Activated B cell treated with CpG ODN at 0.5 μM for 24 hours (primary cell): ENCODE measurements at regions not wholly inside any gene's neighbourhood (a gene's known extent, or its start where the extent isn't known, plus 50 kb on each side); places are given as distances from the start of the nearest gene placed in this dataset.

ENCODE experiments used
- ATAC-seq: fragments of 200-7000 bp; cut with Tn5 transposase; one replicate; pipeline ENCODE4 v1.10.0; 2021; ENCODE audit warnings: low read depth, mild to moderate bottlenecking, moderate library complexity
- CTCF ChIA-PET: fragments of 350-600 bp; sonication (Branson Sonifier 250); formaldehyde crosslinking; loops from one replicate; lab custom pipeline; 2021; ENCODE audit warnings: antibody characterized with exemption; lab: Charles Lee
- POLR2A ChIA-PET: fragments of 350-600 bp; sonication (Branson Sonifier 250); formaldehyde crosslinking; loops from one replicate; lab custom pipeline; 2021; ENCODE audit warnings: antibody characterized with exemption; lab: Charles Lee
- DNase-seq: peaks from one replicate; pipeline ENCODE4 v3.0.0; 2022
- H3K27ac Mint-ChIP-seq: one replicate; pipeline ENCODE4 v1.8.0; 2020; ENCODE audit warnings: mixed read lengths
- H3K27me3 Mint-ChIP-seq: one replicate; pipeline ENCODE4 v1.8.0; 2021; ENCODE audit warnings: mixed read lengths
- H3K36me3 Mint-ChIP-seq: one replicate; pipeline ENCODE4 v1.8.0; 2021; ENCODE audit warnings: low read depth, mixed read lengths
- H3K4me1 Mint-ChIP-seq: one replicate; pipeline ENCODE4 v1.8.0; 2021; ENCODE audit warnings: mixed read lengths
- H3K4me3 Mint-ChIP-seq: one replicate; pipeline ENCODE4 v1.8.0; 2020; ENCODE audit warnings: mild to moderate bottlenecking, mixed read lengths
- H3K9me3 Mint-ChIP-seq: one replicate; pipeline ENCODE4 v1.8.0; 2020; ENCODE audit warnings: mixed read lengths
- CTCF ChIP-seq: fragments of 200-600 bp; IDR thresholded peaks from one replicate; pipeline ENCODE4 v1.8.0; 2022; ENCODE audit warnings: antibody characterized with exemption, mild to moderate bottlenecking
- intact Hi-C: fragments of 100-400 bp; cut with micrococcal nuclease; formaldehyde crosslinking; loops from one replicate; pipeline ENCODE4 v1.15.1; 2024

DNA sequence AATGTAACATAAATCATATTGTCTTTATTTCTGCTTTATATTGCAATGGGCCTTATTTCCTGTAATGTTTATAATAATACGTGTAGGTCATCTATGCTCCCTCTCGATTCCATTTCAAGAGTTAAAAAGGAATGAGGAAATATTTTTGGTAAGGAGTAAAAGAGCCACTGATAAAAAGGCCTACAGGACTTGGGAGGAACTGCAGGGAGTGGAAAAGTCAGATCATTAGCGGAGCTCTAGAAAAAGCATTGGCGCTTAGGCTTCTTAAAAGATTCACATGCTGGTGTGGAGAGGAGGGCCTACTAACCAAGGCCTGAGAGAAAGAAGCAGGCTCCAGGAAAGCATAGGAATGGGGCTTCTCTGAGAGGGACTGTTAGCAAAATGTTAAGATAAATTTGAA is 82.9 kb upstream of the PNPLA4 start:
- intact Hi-C loops, result no loop called here
- POLR2A ChIA-PET, result no interaction called here

GRCh38 chrX:8005678-8006347 is 78.6 kb upstream of the PNPLA4 start:
- CTCF ChIA-PET, result no interaction called here
- no peaks in the 10 kb centered on the region for H3K9me3 Mint-ChIP-seq
- H3K4me1 Mint-ChIP-seq, result no peaks in the 10 kb centered on the region
- no peak overlapping the region for H3K4me3 Mint-ChIP-seq
- H3K36me3 Mint-ChIP-seq, result no peaks in the 10 kb centered on the region
- no peak for ATAC-seq
- H3K27me3 Mint-ChIP-seq, result no peaks in the 10 kb centered on the region
- no peak overlapping the region for H3K27ac Mint-ChIP-seq
- intact Hi-C loops, result no loop called here
- no peak for DNase-seq
- no peak for TF ChIP-seq CTCF
- POLR2A ChIA-PET, result interaction anchor here (0.7 kb wide), 1 partner anchor 1867 kb away, joined by 3 read pairs; no protein-coding TSS in a partner anchor

More for the DNA sequence above, 82.9 kb upstream of the PNPLA4 start:
- CTCF ChIA-PET, result no interaction called here
- Mint-ChIP-seq H3K27ac (no peak overlapping the region), H3K27me3 (no peaks in the 10 kb centered on the region), H3K36me3 (no peaks in the 10 kb centered on the region), H3K9me3 (no peaks in the 10 kb centered on the region), H3K4me1 (no peaks in the 10 kb centered on the region), H3K4me3 (no peak overlapping the region)
- DNase-seq (no peak), ATAC-seq (no peak)
- TF ChIP-seq CTCF, result no peak

- ATAC-seq (no peak), DNase-seq (no peak)
- Mint-ChIP-seq H3K27me3 (no peaks in the 10 kb centered on the region), H3K4me1 (no peaks in the 10 kb centered on the region), H3K27ac (no peak overlapping the region), H3K36me3 (no peaks in the 10 kb centered on the region), H3K4me3 (no peak overlapping the region), H3K9me3 (no peaks in the 10 kb centered on the region)
- ChIA-PET CTCF (no interaction called here), POLR2A (no interaction called here)
- no peak for TF ChIP-seq CTCF
- intact Hi-C loops, result no loop called here
These were observed 76.1 kb upstream of the PNPLA4 start for GRCh38 chrX:8003147-8003883.

- no peak for TF ChIP-seq CTCF
- POLR2A ChIA-PET, result no interaction called here
- Mint-ChIP-seq H3K4me1 (no peaks in the 10 kb centered on the region), H3K9me3 (no peaks in the 10 kb centered on the region), H3K27ac (no peak overlapping the region), H3K4me3 (no peak overlapping the region), H3K27me3 (no peaks in the 10 kb centered on the region), H3K36me3 (no peaks in the 10 kb centered on the region)
- intact Hi-C loops, result loop anchor here (1.0 to 2.0 kb wide), 2 partner anchors 741 to 818 kb away; no protein-coding TSS in a partner anchor
- no peak for DNase-seq
- ATAC-seq, result no peak
- CTCF ChIA-PET, result interaction anchor here (0.8 kb wide), 1 partner anchor 742 kb away, joined by 3 read pairs; no protein-coding TSS in a partner anchor
These were observed 69.6 kb upstream of the PNPLA4 start for GRCh38 chrX:7996851-7997250.

GRCh38 chrX:7996414-7996813 is 69.2 kb upstream of the PNPLA4 start:
- Mint-ChIP-seq H3K4me3 (no peak overlapping the region), H3K27ac (no peak overlapping the region), H3K9me3 (no peaks in the 10 kb centered on the region), H3K36me3 (no peaks in the 10 kb centered on the region), H3K4me1 (no peaks in the 10 kb centered on the region), H3K27me3 (no peaks in the 10 kb centered on the region)
- DNase-seq (no peak), ATAC-seq (peak; percentile 34)
- intact Hi-C loops, result loop anchor here (1.0 to 2.0 kb wide), 2 partner anchors 742 to 818 kb away; no protein-coding TSS in a partner anchor
- ChIA-PET POLR2A (no interaction called here), CTCF (interaction anchor here (0.8 kb wide), 1 partner anchor 742 kb away, joined by 3 read pairs; no protein-coding TSS in a partner anchor)
- no peak for TF ChIP-seq CTCF
